Endothelial cell of hepatic sinusoid (primary cell): ENCODE measurements at regions not wholly inside any gene's neighbourhood (a gene's known extent, or its start where the extent isn't known, plus 50 kb on each side); places are given as distances from the start of the nearest gene placed in this dataset.
"Not testable (repeated sequence)": the region's sequence is repeated elsewhere in the genome, so short reads cannot be mapped to it uniquely, and the experiment has no call there.

ENCODE experiments used
- in situ Hi-C: cut with HindIII; loops from 2 replicates; pipeline ENCODE4 v1.10.0; 2017; ENCODE audit warnings: low sequenced_read_pairs

GRCh38 chr9:2439957-2440356 is 181.6 kb upstream of the VLDLR start:
- in situ Hi-C loops: no loop called here

GRCh38 chr9:2443933-2444332 is 177.7 kb upstream of the VLDLR start:
- in situ Hi-C loops: not testable (repeated sequence)

GRCh38 chr9:2448193-2448738 is 173.3 kb upstream of the VLDLR start:
- in situ Hi-C loops: no loop called here

GRCh38 chr9:2453106-2453505 is 168.5 kb upstream of the VLDLR start:
- in situ Hi-C loops: no loop called here

GRCh38 chr9:2453701-2454100 is 167.9 kb upstream of the VLDLR start:
- in situ Hi-C loops: no loop called here

GRCh38 chr9:2459756-2460155 is 161.8 kb upstream of the VLDLR start:
- in situ Hi-C loops: no loop called here

GRCh38 chr9:2461892-2462291 is 159.7 kb upstream of the VLDLR start:
- in situ Hi-C loops: no loop called here

- in situ Hi-C loops: no loop called here
These were observed 157.0 kb upstream of the VLDLR start for GRCh38 chr9:2464624-2465023.

- in situ Hi-C loops: no loop called here
These were observed 156.1 kb upstream of the VLDLR start for GRCh38 chr9:2465516-2465915.

- in situ Hi-C loops: no loop called here
These were observed 155.6 kb upstream of the VLDLR start for GRCh38 chr9:2465921-2466460.

- in situ Hi-C loops: no loop called here
These were observed 154.9 kb upstream of the VLDLR start for GRCh38 chr9:2466703-2467102.

GRCh38 chr9:2469681-2470221 is 151.8 kb upstream of the VLDLR start:
- in situ Hi-C loops: no loop called here

GRCh38 chr9:2473681-2474080 is 147.9 kb upstream of the VLDLR start:
- in situ Hi-C loops: no loop called here

- in situ Hi-C loops: no loop called here
These were observed 143.8 kb upstream of the VLDLR start for GRCh38 chr9:2477755-2478154.

- in situ Hi-C loops: no loop called here
These were observed 143.2 kb upstream of the VLDLR start for GRCh38 chr9:2478421-2478820.

GRCh38 chr9:2479056-2479565 is 142.5 kb upstream of the VLDLR start:
- in situ Hi-C loops: no loop called here

- in situ Hi-C loops: no loop called here
These were observed 141.2 kb upstream of the VLDLR start for GRCh38 chr9:2480255-2480837.

- in situ Hi-C loops: no loop called here
These were observed 140.4 kb upstream of the VLDLR start for GRCh38 chr9:2481216-2481615.

GRCh38 chr9:2486988-2487387 is 134.6 kb upstream of the VLDLR start:
- in situ Hi-C loops: no loop called here

GRCh38 chr9:2489838-2490314 is 131.7 kb upstream of the VLDLR start:
- in situ Hi-C loops: no loop called here

- in situ Hi-C loops: no loop called here
These were observed 129.4 kb upstream of the VLDLR start for GRCh38 chr9:2492161-2492560.

- in situ Hi-C loops: no loop called here
These were observed 128.5 kb upstream of the VLDLR start for GRCh38 chr9:2493109-2493508.
